Fibroblast of the aortic adventitia (primary cell): ENCODE measurements at regions not wholly inside any gene's neighbourhood (a gene's known extent, or its start where the extent isn't known, plus 50 kb on each side); places are given as distances from the start of the nearest gene placed in this dataset.

Source experiments
- DNase-seq: peaks from one replicate; pipeline ENCODE4 v3.0.0-alpha.2; 2010; ENCODE audit warnings: low read depth
- H3K4me3 ChIP-seq: 2 replicates; pipeline ENCODE4 v1.5.1; 2011; ENCODE audit warnings: low read depth, mild to moderate bottlenecking, control low read depth, low read length, moderate library complexity
- TF ChIP-seq, protein P1 (sequence below): IDR thresholded peaks from 2 replicates; pipeline ENCODE4 v1.5.1; 2011; ENCODE audit warnings: mild to moderate bottlenecking, low read length, control low read depth, inconsistent platforms; ENCODE audit not compliant: insufficient read depth

DNA sequence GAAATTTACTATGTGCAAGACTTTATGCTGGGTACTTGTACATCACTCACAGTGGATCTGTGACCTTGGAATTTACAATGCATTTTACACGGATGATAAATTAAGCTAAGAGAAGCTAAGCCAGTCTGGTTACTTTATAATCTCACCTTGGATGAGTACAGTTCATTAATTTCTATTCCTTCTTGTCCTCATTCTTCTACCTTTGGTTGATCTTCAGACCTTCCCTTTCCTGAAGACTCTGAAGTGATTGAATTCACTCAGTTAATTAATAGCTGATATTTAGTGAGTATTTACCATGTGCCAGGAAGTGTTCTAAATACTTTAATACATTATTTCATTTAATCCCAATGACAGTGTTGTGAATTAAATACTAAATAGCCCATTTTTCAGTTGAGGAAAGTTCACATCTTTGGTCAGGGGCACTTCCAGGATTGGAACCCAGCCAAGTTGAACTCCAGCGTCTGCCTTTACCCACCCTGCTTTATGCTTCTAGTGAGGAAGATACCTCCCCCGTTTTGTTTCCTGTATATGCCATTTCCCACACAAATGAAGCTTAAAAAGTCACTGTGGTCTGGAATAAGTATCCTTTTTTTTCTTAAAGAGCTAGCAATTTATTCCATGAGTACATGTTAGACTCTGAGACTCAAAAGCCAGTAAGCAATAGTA, 146.6 kb downstream of the TLR5 start:
- TF ChIP-seq, protein P1, sequence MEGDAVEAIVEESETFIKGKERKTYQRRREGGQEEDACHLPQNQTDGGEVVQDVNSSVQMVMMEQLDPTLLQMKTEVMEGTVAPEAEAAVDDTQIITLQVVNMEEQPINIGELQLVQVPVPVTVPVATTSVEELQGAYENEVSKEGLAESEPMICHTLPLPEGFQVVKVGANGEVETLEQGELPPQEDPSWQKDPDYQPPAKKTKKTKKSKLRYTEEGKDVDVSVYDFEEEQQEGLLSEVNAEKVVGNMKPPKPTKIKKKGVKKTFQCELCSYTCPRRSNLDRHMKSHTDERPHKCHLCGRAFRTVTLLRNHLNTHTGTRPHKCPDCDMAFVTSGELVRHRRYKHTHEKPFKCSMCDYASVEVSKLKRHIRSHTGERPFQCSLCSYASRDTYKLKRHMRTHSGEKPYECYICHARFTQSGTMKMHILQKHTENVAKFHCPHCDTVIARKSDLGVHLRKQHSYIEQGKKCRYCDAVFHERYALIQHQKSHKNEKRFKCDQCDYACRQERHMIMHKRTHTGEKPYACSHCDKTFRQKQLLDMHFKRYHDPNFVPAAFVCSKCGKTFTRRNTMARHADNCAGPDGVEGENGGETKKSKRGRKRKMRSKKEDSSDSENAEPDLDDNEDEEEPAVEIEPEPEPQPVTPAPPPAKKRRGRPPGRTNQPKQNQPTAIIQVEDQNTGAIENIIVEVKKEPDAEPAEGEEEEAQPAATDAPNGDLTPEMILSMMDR = no peak
- DNase-seq = no peak
- no peak overlapping the region for H3K4me3 ChIP-seq

DNA sequence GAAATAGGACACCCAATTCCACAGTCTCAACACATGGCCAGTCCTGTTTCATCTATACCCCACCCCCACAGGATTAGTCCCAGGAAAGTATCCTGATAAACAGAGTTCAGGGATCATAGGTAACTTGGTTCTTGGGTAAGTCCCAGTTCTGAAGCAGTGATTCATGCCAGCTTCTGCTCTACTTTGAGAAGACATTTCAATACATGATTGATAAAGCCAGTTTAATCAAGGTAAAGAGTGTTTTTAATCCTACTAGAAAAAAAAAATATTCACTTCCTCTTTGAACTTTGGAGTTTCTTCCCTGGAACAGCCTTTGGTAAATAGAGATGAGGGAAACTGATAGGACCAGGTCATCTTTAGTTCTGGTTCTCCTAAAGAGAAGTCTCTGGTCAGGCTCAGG, 142.4 kb downstream of the TLR5 start:
- TF ChIP-seq, protein P1 = no peak
- DNase-seq = no peak
- H3K4me3 ChIP-seq = no peak overlapping the region

DNA sequence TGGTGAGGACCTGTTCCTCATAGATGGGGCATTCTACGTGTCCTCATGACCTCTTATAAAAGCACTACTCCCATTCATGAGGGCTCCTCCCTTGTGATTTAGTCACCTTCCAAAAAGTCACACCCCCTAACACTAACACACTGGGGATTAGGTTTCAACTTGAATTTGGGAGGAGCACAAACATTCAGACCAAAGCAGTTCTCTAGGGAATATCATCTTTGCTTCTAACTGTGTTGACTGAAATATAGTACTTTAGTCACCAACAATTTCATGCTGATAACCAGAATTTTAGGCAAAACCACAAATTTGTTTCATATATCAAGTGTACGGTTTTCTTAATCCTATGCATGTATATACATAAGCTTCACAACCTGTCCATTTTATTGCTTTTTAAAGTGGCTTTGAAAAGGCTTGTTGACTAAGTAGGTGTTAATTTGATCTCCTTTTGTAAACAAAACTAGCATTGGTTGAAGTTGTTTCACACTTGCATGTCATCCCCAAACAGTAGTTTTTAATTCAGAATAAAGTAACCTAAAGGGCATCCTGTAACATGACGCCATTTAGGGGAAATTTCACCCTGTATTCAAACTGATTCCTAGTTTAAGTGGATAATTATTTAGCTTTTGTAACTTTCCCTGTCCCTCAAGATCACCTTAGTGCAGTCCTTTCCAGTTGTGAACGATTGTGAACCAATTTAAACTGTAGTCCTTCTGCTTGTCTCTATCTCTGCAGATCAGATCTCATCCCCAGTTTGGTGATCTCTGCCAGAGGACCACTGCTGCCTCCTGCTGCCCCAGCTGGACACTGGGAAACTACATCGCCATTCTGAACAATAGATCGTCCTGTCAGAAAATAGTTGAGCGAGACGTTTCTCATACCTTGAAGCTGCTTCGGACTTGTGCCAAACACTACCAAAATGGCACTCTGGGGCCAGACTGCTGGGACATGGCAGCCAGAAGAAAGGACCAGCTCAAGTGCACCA, 141.1 kb downstream of the TLR5 start:
- peak; percentile 40 for DNase-seq
- TF ChIP-seq, protein P1 = peak; percentile 28
- no peak overlapping the region for H3K4me3 ChIP-seq

GRCh38 chr1:223003549-223003948, 139.5 kb downstream of the TLR5 start:
- H3K4me3 ChIP-seq = no peak overlapping the region
- DNase-seq = no peak
- TF ChIP-seq, protein P1 = no peak

DNA sequence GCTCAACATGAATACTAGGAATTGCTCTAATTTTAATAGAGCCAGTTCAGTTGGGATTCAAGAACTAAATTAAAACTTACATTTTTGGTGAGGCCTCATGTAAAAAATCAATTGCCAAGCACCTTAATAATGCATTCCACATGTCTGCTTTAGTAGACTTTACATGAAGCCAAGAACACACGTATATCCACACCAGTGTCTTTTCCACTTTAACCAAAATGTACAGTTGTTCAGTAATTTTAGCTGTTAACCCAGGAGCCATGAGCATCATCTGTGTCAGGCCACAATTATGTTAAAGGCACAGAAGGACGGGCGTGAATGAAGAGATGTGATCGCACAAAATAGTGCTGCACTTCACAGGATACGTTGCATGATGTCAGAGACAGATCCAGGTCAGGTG, 136.7 kb downstream of the TLR5 start:
- no peak overlapping the region for H3K4me3 ChIP-seq
- no peak for DNase-seq
- TF ChIP-seq, protein P1 = no peak

DNA sequence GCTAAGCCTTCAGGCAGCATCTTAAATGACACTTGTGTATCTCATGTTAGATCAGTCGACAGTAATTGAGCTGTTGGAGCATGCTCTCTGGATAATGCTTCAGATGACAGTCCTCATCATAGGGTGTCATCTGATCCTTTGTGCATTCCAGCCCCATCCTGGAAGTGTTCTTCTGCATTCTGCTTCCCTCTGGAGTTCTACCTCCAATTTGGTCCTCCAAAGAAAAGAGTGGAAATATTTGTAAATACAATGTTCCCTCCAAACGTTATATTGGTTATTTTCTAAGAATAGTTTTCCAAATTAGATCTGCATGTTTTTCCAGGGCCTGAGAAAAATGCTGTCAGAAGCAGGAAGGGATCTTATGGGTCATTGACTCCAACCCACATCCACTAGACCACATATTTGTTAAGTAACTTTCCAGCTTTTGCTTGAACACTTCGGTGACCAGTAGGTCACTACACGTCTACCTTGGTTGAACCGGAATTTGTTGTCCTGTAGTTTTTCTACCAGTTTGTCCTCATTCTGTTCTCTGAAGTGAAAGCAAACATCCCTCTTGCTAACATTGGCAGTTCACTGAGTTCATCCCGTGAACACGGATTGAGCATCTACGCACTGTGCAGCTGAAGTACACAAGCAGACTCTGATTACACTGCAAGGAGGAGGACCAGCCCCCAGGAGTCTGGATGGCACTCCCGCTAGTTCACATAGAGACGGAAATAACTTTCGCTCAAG, 136.0 kb downstream of the TLR5 start:
- H3K4me3 ChIP-seq = no peak overlapping the region
- no peak for DNase-seq
- TF ChIP-seq, protein P1 = no peak
